ENCODE measurements at regions not wholly inside any gene's neighbourhood (a gene's known extent, or its start where the extent isn't known, plus 50 kb on each side); places are given as distances from the start of the nearest gene placed in this dataset.

DNA sequence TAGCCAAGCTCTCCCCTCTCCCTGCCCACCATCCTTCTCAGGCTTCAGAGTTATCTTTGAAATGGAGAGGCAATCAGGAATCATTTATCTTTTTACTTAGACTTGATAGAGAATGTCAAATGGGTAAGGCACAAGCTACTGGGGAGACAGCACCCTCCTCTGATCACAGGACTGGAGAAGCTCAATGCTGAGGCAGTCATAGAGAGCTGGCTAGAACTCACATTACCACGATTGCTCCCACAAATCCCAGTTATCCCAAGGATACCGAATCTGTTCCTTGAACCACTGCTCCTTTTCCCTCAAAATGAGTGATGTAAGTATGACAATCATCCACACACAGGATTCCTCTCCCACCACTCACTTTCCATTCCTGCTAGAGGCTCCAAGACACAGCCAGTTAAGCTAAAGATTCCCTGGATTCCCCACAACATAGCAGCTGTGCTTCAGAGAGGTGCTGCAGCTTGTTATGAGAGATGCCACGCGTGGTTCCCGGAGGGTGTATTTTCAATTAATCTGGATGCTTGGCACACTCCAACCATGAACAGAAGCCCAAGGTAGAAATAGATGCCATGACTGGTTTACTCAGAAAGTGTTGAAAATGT, 96.2 kb upstream of the VGLL2 start:
- TF ChIP-seq CTCF (IDR thresholded peaks at IDR 0.05), result no peak
- TF ChIP-seq EZH2 (IDR thresholded peaks at IDR 0.05; ENCODE audit: borderline replicate concordance, insufficient read depth, low read depth, low read length, poor library complexity, severe bottlenecking), result no peak

Measured in B cell (primary cell).